Muscle of leg (tissue), 3 donors: ENCODE measurements at regions not wholly inside any gene's neighbourhood (a gene's known extent, or its start where the extent isn't known, plus 50 kb on each side); places are given as distances from the start of the nearest gene placed in this dataset.
A peak's percentile ranks its signal among the peaks of the same experiment; 100 is the strongest.
"Not testable (repeated sequence)": the region's sequence is repeated elsewhere in the genome, so short reads cannot be mapped to it uniquely, and the experiment has no call there.

Source experiments
- DNase-seq: peaks from one replicate; pipeline ENCODE4 v3.0.0; 2013
- H3K27ac ChIP-seq: one replicate; pipeline ENCODE4 v1.5.1; 2013; ENCODE audit warnings: mild to moderate bottlenecking, low read length, control low read depth
- H3K27me3 ChIP-seq: one replicate; pipeline ENCODE4 v1.6.1; 2013; ENCODE audit warnings: low read length; ENCODE audit not compliant: control insufficient read depth, insufficient read depth
- H3K36me3 ChIP-seq: one replicate; pipeline ENCODE4 v1.6.1; 2013; ENCODE audit warnings: low read length; ENCODE audit not compliant: control insufficient read depth, insufficient read depth
- H3K4me1 ChIP-seq: one replicate; pipeline ENCODE4 v1.6.1; 2013; ENCODE audit warnings: low read length; ENCODE audit not compliant: control insufficient read depth, insufficient read depth
- H3K4me3 ChIP-seq: one replicate; pipeline ENCODE4 v1.5.1; 2013; ENCODE audit warnings: low read length, control low read depth
- H3K9me3 ChIP-seq: replicated peaks from 2 replicates; pipeline ENCODE4 v1.6.1; 2013; ENCODE audit warnings: low read depth, low read length; ENCODE audit not compliant: control insufficient read depth
- WGBS: methylation state at CpG from one replicate; pipeline ENCODE4 v1.1.5; 2013; ENCODE audit warnings: missing lambda C conversion rate; ENCODE audit not compliant: insufficient coverage; 5-methylcytosine and 5-hydroxymethylcytosine counted together

DNA sequence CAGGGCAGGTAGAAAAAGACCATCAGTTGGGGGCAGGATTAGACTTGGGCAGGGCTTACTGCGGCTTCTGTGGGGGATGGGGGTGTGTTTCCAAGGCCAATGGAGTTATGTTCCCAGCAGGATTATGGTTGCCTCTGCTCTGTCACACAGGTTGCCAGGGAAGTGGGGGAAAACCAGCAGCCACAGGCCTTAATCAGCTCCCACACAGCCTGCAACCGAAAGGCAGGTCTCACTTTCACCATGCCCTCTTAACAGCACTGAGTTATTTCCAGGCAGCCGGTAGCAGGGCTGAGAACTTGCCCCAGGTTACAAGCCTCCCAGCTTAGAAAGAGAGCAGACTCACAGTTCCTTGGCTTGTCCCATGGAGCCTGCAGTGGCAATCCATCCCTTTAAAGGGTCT, 205.5 kb downstream of the FGF10 start:
- H3K36me3 ChIP-seq = no peaks in the 10 kb centered on the region
- no peak overlapping the region for H3K27ac ChIP-seq
- H3K27me3 ChIP-seq = no peaks in the 10 kb centered on the region
- H3K4me1 ChIP-seq = no peaks in the 10 kb centered on the region
- H3K9me3 ChIP-seq = peaks cover 2% of the 10 kb centered on the region
- no peak for DNase-seq
- WGBS = 76% methylated on average over 2 of the region's 3 CpGs
- H3K4me3 ChIP-seq = no peak overlapping the region

DNA sequence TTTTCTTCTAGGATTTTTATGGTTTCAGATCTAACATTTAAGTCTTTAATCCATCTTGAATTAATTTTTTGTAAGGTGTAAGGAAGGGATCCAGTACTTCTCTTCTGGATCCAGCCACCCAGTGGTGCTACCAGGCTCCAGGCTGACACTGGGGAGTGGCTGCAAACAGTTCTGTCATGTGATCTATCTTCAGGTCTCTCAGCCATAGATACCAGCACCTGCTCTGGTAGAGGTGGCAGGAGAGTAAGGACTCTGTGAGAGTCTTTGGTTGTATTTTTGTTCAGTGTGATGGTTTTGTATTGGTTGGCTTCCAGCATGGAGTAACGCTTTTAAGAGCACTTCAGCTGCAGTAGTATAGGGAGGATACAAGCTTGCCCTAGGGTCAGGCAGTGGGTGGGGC, 205.9 kb downstream of the FGF10 start:
- WGBS = 92% methylated on average over 1 of the region's 1 CpG

DNA sequence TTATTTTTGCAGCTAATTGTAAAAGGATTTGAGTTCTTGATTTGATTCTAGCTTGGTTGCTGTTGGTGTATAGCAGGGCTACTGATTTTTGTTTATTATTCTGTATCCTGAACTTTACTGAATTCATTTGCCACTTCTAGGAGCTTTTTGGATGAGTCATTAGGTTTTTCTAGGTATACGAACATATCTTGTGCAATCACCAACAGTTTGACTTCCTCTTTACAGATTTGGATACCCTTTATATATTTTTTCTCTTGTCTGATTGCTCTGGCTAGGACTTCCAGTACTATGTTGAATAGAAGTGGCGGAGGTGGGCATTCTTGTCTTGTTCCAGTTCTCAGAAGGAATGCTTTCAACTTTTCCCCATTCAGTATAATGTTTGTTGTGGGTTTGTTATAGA, 210.8 kb downstream of the FGF10 start:
- Histone ChIP-seq H3K4me1 (no peaks in the 10 kb centered on the region), H3K4me3 (no peak overlapping the region), H3K27ac (no peak overlapping the region), H3K27me3 (no peaks in the 10 kb centered on the region), H3K36me3 (no peaks in the 10 kb centered on the region), H3K9me3 (peaks cover 5% of the 10 kb centered on the region)
- no peak for DNase-seq
- no CpG with 5 or more reads among the region's 2 CpGs for WGBS

More for the DNA sequence above, 205.9 kb downstream of the FGF10 start:
- Histone ChIP-seq H3K36me3 (no peaks in the 10 kb centered on the region), H3K9me3 (peaks cover 2% of the 10 kb centered on the region), H3K4me3 (no peak overlapping the region), H3K27ac (no peak overlapping the region), H3K4me1 (no peaks in the 10 kb centered on the region), H3K27me3 (no peaks in the 10 kb centered on the region)
- DNase-seq = no peak

DNA sequence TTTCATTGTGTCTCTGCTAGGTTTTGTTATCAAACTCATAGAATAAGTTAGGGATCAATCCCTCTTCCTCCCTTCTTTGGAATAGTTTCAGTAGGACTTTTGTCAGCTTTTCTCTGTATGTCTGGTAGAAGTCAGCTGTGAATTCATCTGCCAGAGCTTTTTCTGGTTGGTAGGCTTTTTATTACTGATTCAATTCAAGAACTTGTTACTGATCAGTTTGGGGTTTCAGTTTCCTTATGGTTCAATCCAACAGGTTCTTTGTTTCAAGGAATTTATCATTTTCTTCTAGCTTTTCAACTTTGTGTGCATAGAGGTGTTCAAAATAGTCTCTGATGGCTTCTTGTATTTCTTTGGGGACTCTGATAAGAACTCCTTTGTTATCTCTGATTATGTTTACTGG, 221.7 kb downstream of the FGF10 start:
- Histone ChIP-seq H3K9me3 (peaks cover 4% of the 10 kb centered on the region), H3K4me3 (no peak overlapping the region), H3K4me1 (no peaks in the 10 kb centered on the region), H3K36me3 (no peaks in the 10 kb centered on the region), H3K27me3 (no peaks in the 10 kb centered on the region), H3K27ac (no peak overlapping the region)
- no peak for DNase-seq

DNA sequence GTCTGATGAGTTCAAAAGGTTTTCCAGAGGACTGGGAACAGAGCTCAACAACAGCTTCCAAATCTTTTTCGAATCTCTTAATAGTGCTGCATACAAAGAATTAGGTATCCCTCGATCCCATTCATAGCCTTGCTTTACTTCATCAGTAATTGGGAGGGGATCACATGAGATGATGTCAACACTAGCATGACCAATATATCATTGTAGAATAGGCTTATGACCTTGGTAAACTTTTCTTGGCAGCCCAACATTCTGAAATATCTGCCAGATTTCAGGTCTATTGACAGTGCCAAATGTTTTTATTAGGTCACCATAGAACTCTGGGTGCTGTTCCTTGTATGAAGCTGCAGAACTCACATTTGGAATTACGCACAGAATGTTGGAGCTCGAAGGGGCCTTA, 228.9 kb downstream of the FGF10 start:
- Histone ChIP-seq H3K4me3 (no peak overlapping the region), H3K27me3 (no peaks in the 10 kb centered on the region), H3K27ac (no peak overlapping the region), H3K9me3 (peaks cover 24% of the 10 kb centered on the region), H3K36me3 (no peaks in the 10 kb centered on the region), H3K4me1 (no peaks in the 10 kb centered on the region)
- peak; percentile 84 for DNase-seq
- WGBS = no CpG with 5 or more reads among the region's 4 CpGs

DNA sequence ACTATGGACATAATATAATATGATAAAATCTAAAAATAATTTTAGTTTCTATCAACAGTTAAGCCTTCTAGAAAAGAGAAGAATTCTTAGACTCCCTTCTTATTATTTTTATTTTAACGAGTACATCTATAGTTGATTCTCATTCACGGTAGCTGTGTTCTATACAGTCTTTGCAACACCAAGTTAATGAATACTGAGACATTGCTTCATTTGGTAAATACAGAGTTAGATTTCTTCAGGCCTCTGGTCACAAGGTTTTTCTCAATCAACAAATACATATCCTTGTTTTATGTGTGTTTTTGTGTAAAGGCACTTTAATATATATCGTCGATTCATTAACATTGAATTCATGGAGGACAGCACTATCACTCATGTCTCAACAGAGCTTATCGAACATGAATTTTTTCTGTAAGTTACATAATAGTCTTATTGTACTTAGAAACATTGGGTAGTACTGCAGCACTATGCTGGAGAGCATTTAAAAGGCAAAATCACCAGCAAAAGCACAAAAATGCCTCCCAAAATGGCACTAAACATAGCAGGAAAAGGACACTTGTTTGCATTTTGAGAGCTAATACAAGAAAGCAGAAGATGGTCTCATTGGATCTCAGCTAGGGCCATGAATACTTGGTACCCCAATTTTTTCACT, 239.0 kb downstream of the FGF10 start:
- H3K4me1 ChIP-seq = no peaks in the 10 kb centered on the region
- no peak for DNase-seq
- no peaks in the 10 kb centered on the region for H3K36me3 ChIP-seq
- no peak overlapping the region for H3K4me3 ChIP-seq
- H3K9me3 ChIP-seq = peaks cover 7% of the 10 kb centered on the region
- H3K27ac ChIP-seq = no peak overlapping the region
- no peaks in the 10 kb centered on the region for H3K27me3 ChIP-seq
- WGBS = no CpG with 5 or more reads among the region's 5 CpGs

DNA sequence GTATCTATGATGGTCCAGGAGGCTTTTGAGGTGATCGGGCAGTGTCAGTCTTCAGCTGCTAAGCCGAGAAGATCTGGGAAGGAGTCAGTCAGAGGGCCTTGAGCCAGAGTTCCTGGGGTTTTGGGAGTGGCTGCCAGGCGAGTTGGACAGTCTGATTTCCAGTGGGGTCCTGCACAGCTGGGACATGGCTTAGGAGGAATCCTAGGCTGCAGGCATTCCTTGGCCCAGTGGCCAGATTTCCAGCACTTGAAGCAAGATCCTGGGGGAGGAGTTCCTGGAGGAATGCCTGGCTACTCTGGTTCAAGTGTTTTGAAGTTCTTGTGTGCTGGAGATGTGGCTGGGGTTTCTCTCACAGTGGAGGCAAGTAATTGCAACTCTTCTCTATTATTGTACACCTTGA, 271.3 kb downstream of the FGF10 start:
- peak; percentile 55 for DNase-seq
- H3K4me3 ChIP-seq, H3K27me3 ChIP-seq, H3K9me3 ChIP-seq, H3K36me3 ChIP-seq, H3K27ac ChIP-seq, H3K4me1 ChIP-seq: not testable (repeated sequence)
- WGBS = 21% methylated on average over 3 of the region's 3 CpGs

DNA sequence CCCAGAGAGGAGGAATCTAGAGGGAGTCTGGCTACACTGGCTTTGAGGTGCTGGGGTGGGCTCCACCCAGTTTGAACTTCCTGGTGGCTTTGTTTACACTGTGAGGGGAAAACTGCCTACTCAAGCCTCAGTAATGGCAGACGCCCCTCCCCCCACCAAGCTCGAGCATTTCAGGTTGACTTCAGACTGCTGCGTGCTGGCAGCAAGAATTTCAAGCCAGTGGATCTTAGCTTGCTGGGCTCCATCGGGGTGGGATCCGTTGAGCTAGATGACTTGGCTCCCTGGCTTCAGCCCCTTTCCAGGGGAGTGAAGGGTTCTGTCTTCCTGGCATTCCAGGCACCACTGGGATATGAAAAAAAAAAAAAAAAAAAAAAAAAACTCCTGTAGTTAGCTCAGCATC, 281.0 kb downstream of the FGF10 start:
- H3K9me3 ChIP-seq = peaks cover 15% of the 10 kb centered on the region
- not testable (repeated sequence) for H3K27me3 ChIP-seq, H3K4me3 ChIP-seq, DNase-seq, H3K4me1 ChIP-seq, H3K36me3 ChIP-seq, H3K27ac ChIP-seq
- 69% methylated on average over 3 of the region's 5 CpGs for WGBS

DNA sequence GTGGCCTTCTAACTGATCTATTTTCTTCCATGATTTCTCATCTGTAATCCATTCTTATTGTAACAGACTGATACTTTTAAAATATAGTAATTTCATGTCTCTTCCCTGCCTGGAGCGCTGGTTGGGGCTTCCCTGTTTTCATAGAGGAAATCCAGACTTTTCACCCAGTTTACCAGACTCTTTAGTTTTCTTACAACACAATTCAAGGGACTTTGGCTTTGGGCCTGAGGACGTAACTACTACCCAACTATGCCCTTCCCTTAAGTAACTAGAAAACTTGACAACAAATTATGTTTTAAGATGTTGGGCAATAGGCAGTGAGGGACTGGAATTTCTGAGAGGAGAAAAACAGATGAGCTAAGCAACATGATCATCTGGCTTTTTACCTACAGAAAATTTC, 289.6 kb downstream of the FGF10 start:
- no CpG with 5 or more reads among the region's 2 CpGs for WGBS
- Histone ChIP-seq H3K9me3 (peaks cover 2% of the 10 kb centered on the region), H3K4me1 (no peaks in the 10 kb centered on the region), H3K4me3 (no peak overlapping the region), H3K36me3 (no peaks in the 10 kb centered on the region), H3K27me3 (no peaks in the 10 kb centered on the region), H3K27ac (no peak overlapping the region)
- no peak for DNase-seq

DNA sequence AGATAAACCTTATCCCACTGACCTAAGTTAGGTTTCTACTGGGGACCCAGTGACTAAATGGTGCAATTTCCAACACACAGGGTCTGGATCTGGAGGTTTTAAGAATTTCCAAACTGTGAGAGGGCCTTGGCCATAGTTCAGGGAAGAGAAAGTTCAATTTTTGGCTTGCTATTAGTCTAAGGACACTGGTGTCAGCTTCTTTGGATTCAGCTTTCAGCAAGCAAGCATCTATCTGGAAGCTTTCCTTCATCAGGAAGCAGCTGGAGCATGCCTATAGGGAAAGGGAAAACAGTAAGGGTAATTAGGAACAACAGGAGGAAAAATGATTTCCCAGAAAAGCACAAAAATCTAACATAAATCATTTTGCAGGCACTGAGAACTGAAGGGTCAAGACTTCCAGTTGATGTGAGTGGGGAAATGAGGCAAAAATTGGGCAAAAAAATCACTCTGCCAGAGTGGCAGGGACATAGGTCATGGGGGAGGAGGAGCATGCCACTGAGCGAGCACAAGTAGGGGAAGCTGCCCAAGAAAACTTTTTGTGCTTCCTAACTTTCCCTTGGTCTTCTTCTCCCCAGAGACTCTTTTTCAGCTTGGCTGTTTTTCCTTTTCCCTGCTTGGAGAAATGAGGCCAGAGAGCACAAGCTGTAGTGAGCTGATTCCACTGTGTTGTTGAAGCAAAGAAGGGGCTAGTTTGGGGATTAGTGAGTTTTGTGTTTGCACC, 299.6 kb downstream of the FGF10 start:
- H3K9me3 ChIP-seq = no peaks in the 10 kb centered on the region
- peak overlapping the region; percentile 65 for H3K27ac ChIP-seq
- H3K4me3 ChIP-seq = no peak overlapping the region
- 20% methylated on average over 1 of the region's 1 CpG for WGBS
- no peaks in the 10 kb centered on the region for H3K36me3 ChIP-seq
- DNase-seq = peak; percentile 96
- peaks cover 3% of the 10 kb centered on the region for H3K4me1 ChIP-seq
- H3K27me3 ChIP-seq = no peaks in the 10 kb centered on the region

DNA sequence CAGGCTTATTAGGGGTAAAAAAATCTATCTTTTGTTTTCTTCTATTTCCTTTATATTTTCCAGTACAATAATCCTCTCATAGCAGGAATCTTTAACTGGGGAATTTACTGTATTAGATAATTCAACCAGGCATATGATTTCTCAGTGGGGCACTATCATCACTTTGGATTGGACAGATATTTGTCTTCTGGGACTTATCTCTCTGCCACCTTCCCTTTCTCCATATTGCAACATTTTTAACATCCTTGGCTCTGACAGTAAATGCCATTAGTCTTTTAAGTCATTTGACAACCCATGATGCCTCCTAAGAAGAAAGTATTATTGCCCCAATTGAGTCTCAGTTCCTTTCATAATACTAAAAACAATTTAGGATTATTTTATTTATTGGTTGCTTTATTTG, 304.1 kb downstream of the FGF10 start:
- Histone ChIP-seq H3K27me3 (no peaks in the 10 kb centered on the region), H3K9me3 (no peaks in the 10 kb centered on the region), H3K36me3 (no peaks in the 10 kb centered on the region), H3K27ac (no peak overlapping the region), H3K4me1 (peaks cover 3% of the 10 kb centered on the region), H3K4me3 (no peak overlapping the region)
- DNase-seq = no peak
